SK-N-MC (cell line): ENCODE measurements at regions not wholly inside any gene's neighbourhood (a gene's known extent, or its start where the extent isn't known, plus 50 kb on each side); places are given as distances from the start of the nearest gene placed in this dataset.

Experiments
- DNase-seq: peaks from one replicate; pipeline ENCODE4 v3.0.0-alpha.2; 2011; ENCODE audit warnings: low read depth, low spot score
- H3K27ac ChIP-seq: fragments of 200-600 bp; sonication (generic); 2 replicates; pipeline ENCODE4 v1.5.1; 2016; ENCODE audit warnings: mixed run types
- H3K36me3 ChIP-seq: fragments of 200-600 bp; sonication (generic); 2 replicates; pipeline ENCODE4 v1.6.1; 2017; ENCODE audit warnings: antibody characterized with exemption, low read length, mixed read lengths; ENCODE audit not compliant: insufficient read depth
- H3K4me3 ChIP-seq: fragments of 200-600 bp; sonication (generic); 2 replicates; pipeline ENCODE4 v1.5.1; 2016
- H3K9ac ChIP-seq: fragments of 200-600 bp; sonication (generic); 2 replicates; pipeline ENCODE4 v1.8.0; 2017; ENCODE audit warnings: mixed run types, mixed read lengths; ENCODE audit not compliant: insufficient read length
- H3K9me3 ChIP-seq: fragments of 200-600 bp; sonication (generic); 2 replicates; pipeline ENCODE4 v1.6.1; 2017; ENCODE audit warnings: low read depth, mild to moderate bottlenecking, antibody characterized with exemption, low read length, moderate library complexity, mixed read lengths
- EZH2 ChIP-seq: fragments of 200-600 bp; sonication (generic); IDR thresholded peaks from one replicate; pipeline ENCODE4 v1.6.1; 2017; ENCODE audit warnings: antibody characterized with exemption
- FOXP2 ChIP-seq: optimal IDR thresholded peaks from 2 replicates; pipeline ENCODE3; 2011; ENCODE audit warnings: mild to moderate bottlenecking, moderate library complexity; ENCODE audit not compliant: insufficient read depth; ENCODE audit errors: extremely low read length, control extremely low read depth
- POLR2AphosphoS5 ChIP-seq: IDR thresholded peaks from 2 replicates; pipeline ENCODE4 v1.6.1; 2012; ENCODE audit warnings: mild to moderate bottlenecking, low read depth, low read length, borderline replicate concordance

GRCh38 chr18:62629031-62629430 lies 86.3 kb upstream of the PHLPP1 start:
- no peak overlapping the region for H3K4me3 ChIP-seq
- H3K27ac ChIP-seq, result no peak overlapping the region
- H3K9me3 ChIP-seq, result no peaks in the 10 kb centered on the region
- H3K9ac ChIP-seq, result no peak overlapping the region
- TF ChIP-seq POLR2AphosphoS5 (no peak), EZH2 (no peak), FOXP2 (no peak)
- H3K36me3 ChIP-seq, result no peaks in the 10 kb centered on the region
- no peak for DNase-seq

GRCh38 chr18:62631173-62631572 lies 84.2 kb upstream of the PHLPP1 start:
- TF ChIP-seq POLR2AphosphoS5, result no peak
- TF ChIP-seq FOXP2, result no peak
- no peak for TF ChIP-seq EZH2
- H3K9ac ChIP-seq, result no peak overlapping the region
- no peaks in the 10 kb centered on the region for H3K36me3 ChIP-seq
- no peak overlapping the region for H3K27ac ChIP-seq
- no peaks in the 10 kb centered on the region for H3K9me3 ChIP-seq
- no peak overlapping the region for H3K4me3 ChIP-seq
- DNase-seq, result no peak

- no peak overlapping the region for H3K27ac ChIP-seq
- no peak for TF ChIP-seq POLR2AphosphoS5
- TF ChIP-seq FOXP2, result no peak
- TF ChIP-seq EZH2, result no peak
- no peaks in the 10 kb centered on the region for H3K9me3 ChIP-seq
- H3K4me3 ChIP-seq, result no peak overlapping the region
- no peak for DNase-seq
- no peaks in the 10 kb centered on the region for H3K36me3 ChIP-seq
- no peak overlapping the region for H3K9ac ChIP-seq
These were observed 82.4 kb upstream of the PHLPP1 start for GRCh38 chr18:62632788-62633455.

- no peak for DNase-seq
- no peaks in the 10 kb centered on the region for H3K36me3 ChIP-seq
- no peak for TF ChIP-seq FOXP2
- TF ChIP-seq EZH2, result no peak
- TF ChIP-seq POLR2AphosphoS5, result no peak
- no peak overlapping the region for H3K4me3 ChIP-seq
- no peak overlapping the region for H3K27ac ChIP-seq
- H3K9ac ChIP-seq, result no peak overlapping the region
- no peaks in the 10 kb centered on the region for H3K9me3 ChIP-seq
These were observed 80.9 kb upstream of the PHLPP1 start for GRCh38 chr18:62634458-62634857.

- H3K9me3 ChIP-seq, result no peaks in the 10 kb centered on the region
- TF ChIP-seq FOXP2 (no peak), POLR2AphosphoS5 (no peak), EZH2 (no peak)
- no peak overlapping the region for H3K4me3 ChIP-seq
- H3K9ac ChIP-seq, result no peak overlapping the region
- no peak for DNase-seq
- H3K36me3 ChIP-seq, result no peaks in the 10 kb centered on the region
- H3K27ac ChIP-seq, result no peak overlapping the region
These were observed 80.2 kb upstream of the PHLPP1 start for GRCh38 chr18:62634979-62635630.

GRCh38 chr18:62637403-62637802 lies 77.9 kb upstream of the PHLPP1 start:
- Histone ChIP-seq H3K4me3 (no peak overlapping the region), H3K36me3 (no peaks in the 10 kb centered on the region), H3K27ac (no peak overlapping the region), H3K9me3 (no peaks in the 10 kb centered on the region), H3K9ac (no peak overlapping the region)
- no peak for DNase-seq
- TF ChIP-seq EZH2 (no peak), FOXP2 (no peak), POLR2AphosphoS5 (no peak)

GRCh38 chr18:62637807-62638687 lies 77.3 kb upstream of the PHLPP1 start:
- H3K9ac ChIP-seq, result no peak overlapping the region
- DNase-seq, result peak; percentile 3

GRCh38 chr18:62643181-62643580 lies 72.2 kb upstream of the PHLPP1 start:
- DNase-seq, result no peak
- Histone ChIP-seq H3K9ac (no peak overlapping the region), H3K4me3 (no peak overlapping the region), H3K9me3 (no peaks in the 10 kb centered on the region), H3K36me3 (no peaks in the 10 kb centered on the region), H3K27ac (no peak overlapping the region)
- TF ChIP-seq EZH2 (no peak), FOXP2 (no peak), POLR2AphosphoS5 (no peak)

More at GRCh38 chr18:62637807-62638687, 77.3 kb upstream of the PHLPP1 start:
- Histone ChIP-seq H3K27ac (no peak overlapping the region), H3K9me3 (no peaks in the 10 kb centered on the region), H3K36me3 (no peaks in the 10 kb centered on the region), H3K4me3 (no peak overlapping the region)
- TF ChIP-seq POLR2AphosphoS5, result no peak

GRCh38 chr18:62644773-62645172 lies 70.6 kb upstream of the PHLPP1 start:
- H3K27ac ChIP-seq, result no peak overlapping the region
- TF ChIP-seq EZH2, result no peak
- no peaks in the 10 kb centered on the region for H3K36me3 ChIP-seq
- H3K9me3 ChIP-seq, result no peaks in the 10 kb centered on the region
- H3K4me3 ChIP-seq, result no peak overlapping the region
- H3K9ac ChIP-seq, result no peak overlapping the region
- no peak for DNase-seq
